DOHH2 (cell line): ENCODE measurements at regions not wholly inside any gene's neighbourhood (a gene's known extent, or its start where the extent isn't known, plus 50 kb on each side); places are given as distances from the start of the nearest gene placed in this dataset.

ENCODE experiments used
- H3F3A ChIP-seq: fragments of 200-600 bp; sonication (generic), shearing (Covaris generic); 2 replicates; pipeline ENCODE4 v1.6.0; 2016; ENCODE audit warnings: antibody characterized with exemption, mild to moderate bottlenecking; ENCODE audit not compliant: control insufficient read depth, insufficient read depth
- H3K27ac ChIP-seq: fragments of 200-600 bp; sonication (generic); 2 replicates; pipeline ENCODE4 v1.5.1; 2014; ENCODE audit warnings: low read depth, mild to moderate bottlenecking, low read length, moderate library complexity
- H3K27me3 ChIP-seq: fragments of 200-600 bp; sonication (generic); 2 replicates; pipeline ENCODE4 v1.6.1; 2014; ENCODE audit warnings: mild to moderate bottlenecking, low read length, mixed read lengths; ENCODE audit not compliant: control insufficient read depth
- H3K36me3 ChIP-seq: fragments of 200-600 bp; sonication (generic); 2 replicates; pipeline ENCODE4 v1.6.1; 2014; ENCODE audit warnings: mild to moderate bottlenecking, low read length, moderate library complexity, mixed read lengths; ENCODE audit not compliant: control insufficient read depth
- H3K4me1 ChIP-seq: fragments of 200-600 bp; sonication (generic); 2 replicates; pipeline ENCODE4 v1.6.1; 2014; ENCODE audit warnings: mild to moderate bottlenecking, low read length, mixed read lengths; ENCODE audit not compliant: control insufficient read depth
- H3K4me2 ChIP-seq: fragments of 200-600 bp; sonication (generic); 2 replicates; pipeline ENCODE4 v1.6.0; 2014; ENCODE audit warnings: mild to moderate bottlenecking, low read length, moderate library complexity
- H3K4me3 ChIP-seq: fragments of 200-600 bp; sonication (generic); 2 replicates; pipeline ENCODE4 v1.5.1; 2014; ENCODE audit warnings: mild to moderate bottlenecking, low read length, mixed read lengths
- H3K79me2 ChIP-seq: fragments of 200-600 bp; sonication (generic); 2 replicates; pipeline ENCODE4 v1.6.1; 2014; ENCODE audit warnings: mild to moderate bottlenecking, low read length, mixed read lengths; ENCODE audit not compliant: control insufficient read depth
- H3K9me2 ChIP-seq: fragments of 200-600 bp; sonication (generic); replicated peaks from 2 replicates; pipeline ENCODE4 v1.6.1; 2014; ENCODE audit warnings: mild to moderate bottlenecking, low read length, mixed read lengths; ENCODE audit not compliant: control insufficient read depth
- H3K9me3 ChIP-seq: fragments of 200-600 bp; sonication (generic); 2 replicates; pipeline ENCODE4 v1.6.1; 2014; ENCODE audit warnings: antibody characterized with exemption, low read length, mixed read lengths; ENCODE audit not compliant: control insufficient read depth, insufficient read depth
- H4K20me1 ChIP-seq: fragments of 200-600 bp; sonication (generic); 2 replicates; pipeline ENCODE4 v1.6.0; 2014; ENCODE audit warnings: low read depth, mild to moderate bottlenecking, antibody characterized with exemption, low read length, moderate library complexity; ENCODE audit not compliant: control insufficient read depth, insufficient read depth
- EZH2phosphoT487 ChIP-seq: fragments of 200-600 bp; sonication (generic); IDR thresholded peaks from 2 replicates; pipeline ENCODE4 v1.6.1; 2017; ENCODE audit warnings: borderline replicate concordance, mild to moderate bottlenecking, antibody characterized with exemption, low read length, moderate library complexity, mixed read lengths
- TF ChIP-seq, protein P1 (sequence below): fragments of 200-600 bp; sonication (generic); IDR thresholded peaks from one replicate; pipeline ENCODE4 v1.5.1; 2014; ENCODE audit warnings: antibody characterized with exemption, mild to moderate bottlenecking, low read depth, low read length; ENCODE audit not compliant: poor library complexity, severe bottlenecking

DNA sequence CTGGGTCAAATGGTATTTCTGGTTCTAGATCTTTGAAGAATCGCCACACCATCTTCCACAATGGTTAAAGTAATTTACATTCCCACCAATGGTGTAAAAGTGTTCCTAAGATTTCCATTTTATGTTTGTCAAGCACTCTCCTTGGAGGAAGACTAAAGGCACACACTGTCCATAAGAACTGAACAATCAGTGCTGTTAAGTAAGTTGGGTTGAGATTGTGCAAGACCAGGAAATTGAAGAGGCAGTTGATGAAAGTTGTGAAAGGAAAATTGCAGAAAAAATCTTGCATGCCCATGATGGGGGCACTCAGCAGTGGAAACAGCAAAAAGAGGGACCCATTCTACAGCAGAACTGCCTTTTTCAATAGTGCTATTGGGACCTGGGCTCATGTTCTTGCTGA, 323.6 kb downstream of the DLEU7 start:
- peaks cover 96% of the 10 kb centered on the region for H3K4me1 ChIP-seq
- no peaks in the 10 kb centered on the region for H3K79me2 ChIP-seq
- H3F3A ChIP-seq, result 0 out of 2 replicates have a peak, but pooled peaks cover under 1% of the 10 kb centered on the region
- H3K9me3 ChIP-seq, result no peaks in the 10 kb centered on the region
- TF ChIP-seq, protein P1, sequence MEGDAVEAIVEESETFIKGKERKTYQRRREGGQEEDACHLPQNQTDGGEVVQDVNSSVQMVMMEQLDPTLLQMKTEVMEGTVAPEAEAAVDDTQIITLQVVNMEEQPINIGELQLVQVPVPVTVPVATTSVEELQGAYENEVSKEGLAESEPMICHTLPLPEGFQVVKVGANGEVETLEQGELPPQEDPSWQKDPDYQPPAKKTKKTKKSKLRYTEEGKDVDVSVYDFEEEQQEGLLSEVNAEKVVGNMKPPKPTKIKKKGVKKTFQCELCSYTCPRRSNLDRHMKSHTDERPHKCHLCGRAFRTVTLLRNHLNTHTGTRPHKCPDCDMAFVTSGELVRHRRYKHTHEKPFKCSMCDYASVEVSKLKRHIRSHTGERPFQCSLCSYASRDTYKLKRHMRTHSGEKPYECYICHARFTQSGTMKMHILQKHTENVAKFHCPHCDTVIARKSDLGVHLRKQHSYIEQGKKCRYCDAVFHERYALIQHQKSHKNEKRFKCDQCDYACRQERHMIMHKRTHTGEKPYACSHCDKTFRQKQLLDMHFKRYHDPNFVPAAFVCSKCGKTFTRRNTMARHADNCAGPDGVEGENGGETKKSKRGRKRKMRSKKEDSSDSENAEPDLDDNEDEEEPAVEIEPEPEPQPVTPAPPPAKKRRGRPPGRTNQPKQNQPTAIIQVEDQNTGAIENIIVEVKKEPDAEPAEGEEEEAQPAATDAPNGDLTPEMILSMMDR, result no peak
- TF ChIP-seq EZH2phosphoT487, result no peak
- H3K9me2 ChIP-seq, result no peaks in the 10 kb centered on the region
- H3K27ac ChIP-seq, result no peak overlapping the region
- no peak overlapping the region for H3K4me3 ChIP-seq
- no peaks in the 10 kb centered on the region for H4K20me1 ChIP-seq
- no peaks in the 10 kb centered on the region for H3K27me3 ChIP-seq
- H3K36me3 ChIP-seq, result peaks cover 17% of the 10 kb centered on the region
- H3K4me2 ChIP-seq, result no peak overlapping the region

- Histone ChIP-seq H3K36me3 (peaks cover 5% of the 10 kb centered on the region; the same call in 1 of the 2 replicates), H3F3A (no peaks in the 10 kb centered on the region), H4K20me1 (no peaks in the 10 kb centered on the region), H3K9me2 (no peaks in the 10 kb centered on the region), H3K27ac (peak overlapping the region; percentile 60), H3K79me2 (no peaks in the 10 kb centered on the region), H3K4me2 (peak overlapping the region; percentile 48), H3K27me3 (no peaks in the 10 kb centered on the region), H3K4me3 (peak overlapping the region; percentile 25), H3K9me3 (no peaks in the 10 kb centered on the region), H3K4me1 (peaks cover 90% of the 10 kb centered on the region)
- TF ChIP-seq EZH2phosphoT487, result no peak
- TF ChIP-seq, protein P1, result no peak
These were observed 322.3 kb downstream of the DLEU7 start for GRCh38 chr13:50521006-50521830.

DNA sequence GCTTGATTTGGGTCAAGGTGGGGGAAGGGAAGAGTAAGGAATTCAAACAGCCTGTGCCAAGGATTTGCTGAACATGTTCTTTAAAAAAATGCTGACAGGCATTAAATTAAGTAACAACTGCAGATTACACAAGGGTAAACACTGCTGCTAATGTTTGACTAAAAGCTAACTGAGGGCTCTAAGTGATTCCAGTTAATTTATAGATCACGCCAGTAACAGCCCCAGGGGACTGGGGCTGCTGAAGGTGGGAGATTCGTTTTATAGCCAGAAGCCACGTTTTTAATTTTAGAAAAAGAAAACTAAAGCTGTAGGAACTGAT, 321.7 kb downstream of the DLEU7 start:
- Histone ChIP-seq H4K20me1 (no peaks in the 10 kb centered on the region), H3K27me3 (no peaks in the 10 kb centered on the region), H3K27ac (peak overlapping the region; percentile 60), H3K79me2 (no peaks in the 10 kb centered on the region), H3K4me3 (peak overlapping the region; percentile 25), H3K9me3 (no peaks in the 10 kb centered on the region), H3K4me2 (peak overlapping the region; percentile 48), H3K36me3 (peaks cover under 1% of the 10 kb centered on the region; the same call in 1 of the 2 replicates), H3K9me2 (no peaks in the 10 kb centered on the region), H3K4me1 (peaks cover 90% of the 10 kb centered on the region), H3F3A (no peaks in the 10 kb centered on the region)
- TF ChIP-seq, protein P1, result no peak
- no peak for TF ChIP-seq EZH2phosphoT487
